T-helper 2 cell treated with Interferon-gamma antibody and Interleukin-4, amounts not matched to agents 5 μg/mL and 100 μg/mL, for 36 hours (primary cell): ENCODE measurements at regions not wholly inside any gene's neighbourhood (a gene's known extent, or its start where the extent isn't known, plus 50 kb on each side); places are given as distances from the start of the nearest gene placed in this dataset.
"Not testable (repeated sequence)": the region's sequence is repeated elsewhere in the genome, so short reads cannot be mapped to it uniquely, and the experiment has no call there.

Experiments
- DNase-seq: peaks from one replicate; pipeline ENCODE4 v3.0.0; 2021; ENCODE audit warnings: low spot score
- H3K27ac Mint-ChIP-seq: one replicate; pipeline ENCODE4 v1.8.0; 2021; ENCODE audit warnings: mild to moderate bottlenecking, mixed read lengths
- H3K27me3 Mint-ChIP-seq: one replicate; pipeline ENCODE4 v1.8.0; 2021; ENCODE audit warnings: low read depth, mixed read lengths
- H3K36me3 Mint-ChIP-seq: one replicate; pipeline ENCODE4 v1.8.0; 2021; ENCODE audit warnings: low read depth, mixed read lengths
- H3K4me1 Mint-ChIP-seq: one replicate; pipeline ENCODE4 v1.8.0; 2021; ENCODE audit warnings: low read depth, mixed read lengths
- H3K4me3 Mint-ChIP-seq: one replicate; pipeline ENCODE4 v1.8.0; 2022; ENCODE audit warnings: mild to moderate bottlenecking, moderate library complexity, mixed read lengths
- H3K9me3 Mint-ChIP-seq: one replicate; pipeline ENCODE4 v1.8.0; 2021; ENCODE audit warnings: mixed read lengths

- H3K4me1 Mint-ChIP-seq = no peaks in the 10 kb centered on the region
- H3K4me3 Mint-ChIP-seq = no peak overlapping the region
- no peak overlapping the region for H3K27ac Mint-ChIP-seq
- no peaks in the 10 kb centered on the region for H3K36me3 Mint-ChIP-seq
- H3K9me3 Mint-ChIP-seq = no peaks in the 10 kb centered on the region
- DNase-seq = no peak
- H3K27me3 Mint-ChIP-seq = no peaks in the 10 kb centered on the region
These were observed 103.9 kb upstream of the DCC start for GRCh38 chr18:52236131-52236530.

GRCh38 chr18:52237551-52237950 is 102.4 kb upstream of the DCC start:
- H3K27me3 Mint-ChIP-seq = no peaks in the 10 kb centered on the region
- no peaks in the 10 kb centered on the region for H3K4me1 Mint-ChIP-seq
- H3K27ac Mint-ChIP-seq = no peak overlapping the region
- no peak overlapping the region for H3K4me3 Mint-ChIP-seq
- DNase-seq = no peak
- no peaks in the 10 kb centered on the region for H3K9me3 Mint-ChIP-seq
- no peaks in the 10 kb centered on the region for H3K36me3 Mint-ChIP-seq

GRCh38 chr18:52242711-52243110 is 97.3 kb upstream of the DCC start:
- no peak for DNase-seq
- H3K4me3 Mint-ChIP-seq = no peak overlapping the region
- no peaks in the 10 kb centered on the region for H3K4me1 Mint-ChIP-seq
- H3K27me3 Mint-ChIP-seq = no peaks in the 10 kb centered on the region
- peaks cover 12% of the 10 kb centered on the region for H3K9me3 Mint-ChIP-seq
- no peaks in the 10 kb centered on the region for H3K36me3 Mint-ChIP-seq
- no peak overlapping the region for H3K27ac Mint-ChIP-seq

- H3K36me3 Mint-ChIP-seq = no peaks in the 10 kb centered on the region
These were observed 95.3 kb upstream of the DCC start for GRCh38 chr18:52244658-52245057.

GRCh38 chr18:52254367-52254766 is 85.6 kb upstream of the DCC start:
- H3K4me3 Mint-ChIP-seq = no peak overlapping the region
- no peak for DNase-seq
- no peaks in the 10 kb centered on the region for H3K27me3 Mint-ChIP-seq
- H3K4me1 Mint-ChIP-seq = no peaks in the 10 kb centered on the region
- H3K27ac Mint-ChIP-seq = no peak overlapping the region
- no peaks in the 10 kb centered on the region for H3K36me3 Mint-ChIP-seq
- H3K9me3 Mint-ChIP-seq = peaks cover 18% of the 10 kb centered on the region

More at GRCh38 chr18:52244658-52245057, 95.3 kb upstream of the DCC start:
- H3K4me3 Mint-ChIP-seq = no peak overlapping the region
- DNase-seq = no peak
- H3K27ac Mint-ChIP-seq = no peak overlapping the region
- H3K9me3 Mint-ChIP-seq = peaks cover 25% of the 10 kb centered on the region
- H3K27me3 Mint-ChIP-seq = no peaks in the 10 kb centered on the region
- H3K4me1 Mint-ChIP-seq = no peaks in the 10 kb centered on the region

GRCh38 chr18:52257417-52257816 is 82.6 kb upstream of the DCC start:
- not testable (repeated sequence) for H3K4me3 Mint-ChIP-seq, H3K27me3 Mint-ChIP-seq, H3K27ac Mint-ChIP-seq, H3K36me3 Mint-ChIP-seq, H3K4me1 Mint-ChIP-seq, DNase-seq
- peaks cover 12% of the 10 kb centered on the region for H3K9me3 Mint-ChIP-seq

GRCh38 chr18:52275817-52276216 is 64.2 kb upstream of the DCC start:
- no peak for DNase-seq

GRCh38 chr18:52277785-52278184 is 62.2 kb upstream of the DCC start:
- Mint-ChIP-seq H3K36me3 (no peaks in the 10 kb centered on the region), H3K9me3 (no peaks in the 10 kb centered on the region), H3K27me3 (no peaks in the 10 kb centered on the region), H3K4me1 (no peaks in the 10 kb centered on the region), H3K27ac (no peak overlapping the region), H3K4me3 (no peak overlapping the region)
- DNase-seq = no peak

More at GRCh38 chr18:52275817-52276216, 64.2 kb upstream of the DCC start:
- H3K27me3 Mint-ChIP-seq = no peaks in the 10 kb centered on the region
- no peak overlapping the region for H3K4me3 Mint-ChIP-seq
- peaks cover 3% of the 10 kb centered on the region for H3K9me3 Mint-ChIP-seq
- H3K27ac Mint-ChIP-seq = no peak overlapping the region
- no peaks in the 10 kb centered on the region for H3K36me3 Mint-ChIP-seq
- H3K4me1 Mint-ChIP-seq = no peaks in the 10 kb centered on the region

GRCh38 chr18:52278191-52278590 is 61.8 kb upstream of the DCC start:
- H3K27ac Mint-ChIP-seq = no peak overlapping the region
- H3K4me1 Mint-ChIP-seq = no peaks in the 10 kb centered on the region
- DNase-seq = no peak
- no peaks in the 10 kb centered on the region for H3K9me3 Mint-ChIP-seq
- no peak overlapping the region for H3K4me3 Mint-ChIP-seq
- H3K36me3 Mint-ChIP-seq = no peaks in the 10 kb centered on the region
- H3K27me3 Mint-ChIP-seq = no peaks in the 10 kb centered on the region

GRCh38 chr18:52280702-52281101 is 59.3 kb upstream of the DCC start:
- Mint-ChIP-seq H3K27me3 (no peaks in the 10 kb centered on the region), H3K36me3 (no peaks in the 10 kb centered on the region), H3K4me1 (no peaks in the 10 kb centered on the region), H3K4me3 (no peak overlapping the region), H3K9me3 (no peaks in the 10 kb centered on the region), H3K27ac (no peak overlapping the region)
- no peak for DNase-seq

GRCh38 chr18:52283927-52284326 is 56.1 kb upstream of the DCC start:
- H3K36me3 Mint-ChIP-seq = no peaks in the 10 kb centered on the region
- no peaks in the 10 kb centered on the region for H3K4me1 Mint-ChIP-seq
- H3K9me3 Mint-ChIP-seq = no peaks in the 10 kb centered on the region
- H3K4me3 Mint-ChIP-seq = no peak overlapping the region
- no peak for DNase-seq
- no peaks in the 10 kb centered on the region for H3K27me3 Mint-ChIP-seq
- no peak overlapping the region for H3K27ac Mint-ChIP-seq

- Mint-ChIP-seq H3K27ac (no peak overlapping the region), H3K27me3 (no peaks in the 10 kb centered on the region), H3K36me3 (no peaks in the 10 kb centered on the region), H3K4me1 (no peaks in the 10 kb centered on the region), H3K4me3 (no peak overlapping the region), H3K9me3 (no peaks in the 10 kb centered on the region)
- DNase-seq = no peak
These were observed 53.3 kb upstream of the DCC start for GRCh38 chr18:52286675-52287074.

GRCh38 chr18:52287151-52287550 is 52.8 kb upstream of the DCC start:
- H3K4me3 Mint-ChIP-seq = no peak overlapping the region
- no peaks in the 10 kb centered on the region for H3K9me3 Mint-ChIP-seq
- no peaks in the 10 kb centered on the region for H3K36me3 Mint-ChIP-seq
- no peaks in the 10 kb centered on the region for H3K4me1 Mint-ChIP-seq
- no peak for DNase-seq
- H3K27ac Mint-ChIP-seq = no peak overlapping the region
- no peaks in the 10 kb centered on the region for H3K27me3 Mint-ChIP-seq

GRCh38 chr18:52288403-52289004 is 51.5 kb upstream of the DCC start:
- no peak for DNase-seq
- Mint-ChIP-seq H3K4me3 (no peak overlapping the region), H3K27ac (no peak overlapping the region)

GRCh38 chr18:52289392-52289791 is 50.6 kb upstream of the DCC start:
- DNase-seq = no peak
- no peaks in the 10 kb centered on the region for H3K27me3 Mint-ChIP-seq
- no peaks in the 10 kb centered on the region for H3K9me3 Mint-ChIP-seq
- no peak overlapping the region for H3K4me3 Mint-ChIP-seq
- no peaks in the 10 kb centered on the region for H3K36me3 Mint-ChIP-seq
- H3K27ac Mint-ChIP-seq = no peak overlapping the region
- no peaks in the 10 kb centered on the region for H3K4me1 Mint-ChIP-seq

More at GRCh38 chr18:52288403-52289004, 51.5 kb upstream of the DCC start:
- Mint-ChIP-seq H3K36me3 (no peaks in the 10 kb centered on the region), H3K9me3 (no peaks in the 10 kb centered on the region), H3K4me1 (no peaks in the 10 kb centered on the region), H3K27me3 (no peaks in the 10 kb centered on the region)
